H9 (cell line): ENCODE measurements at regions not wholly inside any gene's neighbourhood (a gene's known extent, or its start where the extent isn't known, plus 50 kb on each side); places are given as distances from the start of the nearest gene placed in this dataset.

ENCODE experiments used
- DNase-seq: peaks from one replicate; pipeline ENCODE4 v3.0.0-alpha.2; 2017
- H2AFZ ChIP-seq: one replicate; pipeline ENCODE4 v1.6.1; 2013; ENCODE audit warnings: mild to moderate bottlenecking, low read length, control low read depth, moderate library complexity
- H2AK5ac ChIP-seq: 2 replicates; pipeline ENCODE4 v1.6.1; 2013; ENCODE audit warnings: low read length, control low read depth, mixed read lengths; ENCODE audit not compliant: insufficient read length
- H2BK120ac ChIP-seq: one replicate; pipeline ENCODE4 v1.6.1; 2013; ENCODE audit warnings: low read depth, mild to moderate bottlenecking, low read length, control low read depth, inconsistent platforms; ENCODE audit not compliant: poor library complexity, severe bottlenecking
- H2BK12ac ChIP-seq: 2 replicates; pipeline ENCODE4 v1.6.1; 2013; ENCODE audit warnings: low read length, control low read depth, mixed read lengths, low read depth; ENCODE audit not compliant: insufficient read length
- H2BK15ac ChIP-seq: 2 replicates; pipeline ENCODE4 v1.6.1; 2013; ENCODE audit warnings: low read depth, low read length, control low read depth
- H2BK20ac ChIP-seq: one replicate; pipeline ENCODE4 v1.6.1; 2013; ENCODE audit warnings: low read depth, mild to moderate bottlenecking, low read length, control low read depth, inconsistent platforms; ENCODE audit not compliant: poor library complexity, severe bottlenecking
- H2BK5ac ChIP-seq: 2 replicates; pipeline ENCODE4 v1.6.1; 2013; ENCODE audit warnings: low read length, control low read depth, mixed read lengths; ENCODE audit not compliant: insufficient read length
- H3K14ac ChIP-seq: 2 replicates; pipeline ENCODE4 v1.6.1; 2013; ENCODE audit warnings: low read length, control low read depth; ENCODE audit not compliant: insufficient read depth
- H3K18ac ChIP-seq: 2 replicates; pipeline ENCODE4 v1.6.1; 2013; ENCODE audit warnings: low read depth, mild to moderate bottlenecking, mixed read lengths, low read length, control low read depth; ENCODE audit not compliant: insufficient read length
- H3K23ac ChIP-seq: 2 replicates; pipeline ENCODE4 v1.6.1; 2013; ENCODE audit warnings: low read length, control low read depth, mixed read lengths, low read depth; ENCODE audit not compliant: insufficient read length
- H3K23me2 ChIP-seq: 2 replicates; pipeline ENCODE4 v1.6.1; 2013; ENCODE audit warnings: low read depth, mild to moderate bottlenecking, mixed read lengths, low read length, control low read depth; ENCODE audit not compliant: insufficient read length, poor library complexity, severe bottlenecking
- H3K27ac ChIP-seq: 2 replicates; pipeline ENCODE4 v1.5.1; 2013; ENCODE audit warnings: low read length, control low read depth, mixed read lengths, low read depth; ENCODE audit not compliant: insufficient read length
- H3K27me3 ChIP-seq: 2 replicates; pipeline ENCODE4 v1.6.1; 2013; ENCODE audit warnings: low read length, control low read depth, inconsistent platforms; ENCODE audit not compliant: insufficient read depth
- H3K4ac ChIP-seq: 2 replicates; pipeline ENCODE4 v1.6.1; 2013; ENCODE audit warnings: low read depth, mild to moderate bottlenecking, control low read depth, inconsistent platforms, low read length, moderate library complexity
- H3K4me1 ChIP-seq: 2 replicates; pipeline ENCODE4 v1.6.1; 2013; ENCODE audit warnings: low read length, control low read depth, inconsistent platforms; ENCODE audit not compliant: insufficient read depth
- H3K4me2 ChIP-seq: 2 replicates; pipeline ENCODE4 v1.6.1; 2013; ENCODE audit warnings: low read length, control low read depth, mixed read lengths; ENCODE audit not compliant: insufficient read length, insufficient read depth
- H3K56ac ChIP-seq: 2 replicates; pipeline ENCODE4 v1.6.1; 2013; ENCODE audit warnings: low read depth, mild to moderate bottlenecking, mixed read lengths, low read length, control low read depth; ENCODE audit not compliant: insufficient read length
- H3K79me1 ChIP-seq: 2 replicates; pipeline ENCODE4 v1.6.1; 2013; ENCODE audit warnings: low read depth, mild to moderate bottlenecking, moderate library complexity, low read length, control low read depth, inconsistent platforms; ENCODE audit not compliant: insufficient read depth, poor library complexity, severe bottlenecking
- H3K79me2 ChIP-seq: 2 replicates; pipeline ENCODE4 v1.6.1; 2013; ENCODE audit warnings: low read length, control low read depth, inconsistent platforms; ENCODE audit not compliant: insufficient read depth
- H3K9ac ChIP-seq: 2 replicates; pipeline ENCODE4 v1.6.1; 2013; ENCODE audit warnings: low read length, control low read depth, mixed read lengths; ENCODE audit not compliant: insufficient read length; ENCODE audit errors: extremely low read depth
- H3K9me3 ChIP-seq: one replicate; pipeline ENCODE4 v1.6.1; 2013; ENCODE audit warnings: low read depth, low read length, inconsistent platforms; ENCODE audit not compliant: control insufficient read depth
- H3T11ph ChIP-seq: one replicate; pipeline ENCODE4 v1.6.1; 2013; ENCODE audit warnings: mild to moderate bottlenecking, low read length, control low read depth, inconsistent platforms
- H4K20me1 ChIP-seq: one replicate; pipeline ENCODE4 v1.6.1; 2013; ENCODE audit not compliant: control insufficient read depth, insufficient read length, insufficient read depth
- H4K5ac ChIP-seq: 2 replicates; pipeline ENCODE4 v1.6.1; 2013; ENCODE audit warnings: low read depth, mild to moderate bottlenecking, mixed read lengths, low read length, control low read depth; ENCODE audit not compliant: insufficient read length
- H4K8ac ChIP-seq: replicated peaks from 2 replicates; pipeline ENCODE4 v1.6.1; 2013; ENCODE audit warnings: low read length, control low read depth, mixed read lengths, low read depth; ENCODE audit not compliant: insufficient read length
- H4K91ac ChIP-seq: 2 replicates; pipeline ENCODE4 v1.6.1; 2013; ENCODE audit warnings: low read depth, mild to moderate bottlenecking, moderate library complexity, mixed read lengths, low read length, control low read depth; ENCODE audit not compliant: insufficient read length
- H3K27ac Mint-ChIP-seq, 3 experiments: 2 replicates in 2 of 3; 3 replicates in 1 of 3; pipeline ENCODE4 v1.8.0; 2020 to 2021; ENCODE audit warnings: mixed read lengths in 3 of 3, mild to moderate bottlenecking in 1 of 3, moderate library complexity in 1 of 3
- H3K27me3 Mint-ChIP-seq: 2 replicates; pipeline ENCODE4 v1.8.0; 2021; ENCODE audit warnings: low read depth, mild to moderate bottlenecking, moderate library complexity, mixed read lengths
- H3K36me3 Mint-ChIP-seq, 3 experiments: 2 replicates in 2 of 3; 3 replicates in 1 of 3; pipeline ENCODE4 v1.8.0; 2020 to 2021; ENCODE audit warnings: low read depth in 3 of 3, mixed read lengths in 3 of 3; ENCODE audit not compliant: insufficient read depth in 1 of 3
- H3K4me1 Mint-ChIP-seq, 2 experiments: 2 replicates each; pipeline ENCODE4 v1.8.0; 2020; ENCODE audit warnings: mixed read lengths in 2 of 2
- H3K4me3 Mint-ChIP-seq, 2 experiments: 2 replicates in 1 of 2; 3 replicates in 1 of 2; pipeline ENCODE4 v1.8.0; 2020 to 2021; ENCODE audit warnings: mild to moderate bottlenecking in 2 of 2, mixed read lengths in 2 of 2, moderate library complexity in 1 of 2
- H3K9me3 Mint-ChIP-seq, 2 experiments: 2 replicates in 1 of 2; 3 replicates in 1 of 2; pipeline ENCODE4 v1.8.0; 2020; ENCODE audit warnings: mild to moderate bottlenecking in 2 of 2, mixed read lengths in 2 of 2, moderate library complexity in 1 of 2
- TF ChIP-seq, protein P1 (sequence below): fragments of 200-600 bp; sonication (generic); conservative IDR thresholded peaks from 3 replicates; pipeline ENCODE4 v1.8.0; 2021; ENCODE audit warnings: antibody characterized with exemption, mild to moderate bottlenecking

- no peaks in the 10 kb centered on the region for H3K79me1 ChIP-seq
- TF ChIP-seq, protein P1, sequence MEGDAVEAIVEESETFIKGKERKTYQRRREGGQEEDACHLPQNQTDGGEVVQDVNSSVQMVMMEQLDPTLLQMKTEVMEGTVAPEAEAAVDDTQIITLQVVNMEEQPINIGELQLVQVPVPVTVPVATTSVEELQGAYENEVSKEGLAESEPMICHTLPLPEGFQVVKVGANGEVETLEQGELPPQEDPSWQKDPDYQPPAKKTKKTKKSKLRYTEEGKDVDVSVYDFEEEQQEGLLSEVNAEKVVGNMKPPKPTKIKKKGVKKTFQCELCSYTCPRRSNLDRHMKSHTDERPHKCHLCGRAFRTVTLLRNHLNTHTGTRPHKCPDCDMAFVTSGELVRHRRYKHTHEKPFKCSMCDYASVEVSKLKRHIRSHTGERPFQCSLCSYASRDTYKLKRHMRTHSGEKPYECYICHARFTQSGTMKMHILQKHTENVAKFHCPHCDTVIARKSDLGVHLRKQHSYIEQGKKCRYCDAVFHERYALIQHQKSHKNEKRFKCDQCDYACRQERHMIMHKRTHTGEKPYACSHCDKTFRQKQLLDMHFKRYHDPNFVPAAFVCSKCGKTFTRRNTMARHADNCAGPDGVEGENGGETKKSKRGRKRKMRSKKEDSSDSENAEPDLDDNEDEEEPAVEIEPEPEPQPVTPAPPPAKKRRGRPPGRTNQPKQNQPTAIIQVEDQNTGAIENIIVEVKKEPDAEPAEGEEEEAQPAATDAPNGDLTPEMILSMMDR = no peak
- no peak overlapping the region for H2BK5ac ChIP-seq
- no peak overlapping the region for H4K5ac ChIP-seq
- no peak overlapping the region for H3K23ac ChIP-seq
- Mint-ChIP-seq H3K27ac (no peak overlapping the region), H3K27me3 (no peaks in the 10 kb centered on the region), H3K4me3 (no peak overlapping the region), H3K4me1 (peaks cover 0 to 3% of the 10 kb centered on the region in 2 experiments; a peak in 1 of 4 replicates), H3K9me3 (no peaks in the 10 kb centered on the region), H3K36me3 (no peaks in the 10 kb centered on the region; a peak in 1 of 7 replicates)
- no peaks in the 10 kb centered on the region for H4K20me1 ChIP-seq
- H2BK12ac ChIP-seq = no peak overlapping the region
- no peak overlapping the region for H3K14ac ChIP-seq
- no peak overlapping the region for H3K27ac ChIP-seq
- H3K79me2 ChIP-seq = no peaks in the 10 kb centered on the region
- H3T11ph ChIP-seq = no peak overlapping the region
- H3K4me2 ChIP-seq = no peak overlapping the region
- no peak overlapping the region for H3K56ac ChIP-seq
- no peak for DNase-seq
- no peaks in the 10 kb centered on the region for H3K23me2 ChIP-seq
- H3K9me3 ChIP-seq = no peaks in the 10 kb centered on the region
- H3K9ac ChIP-seq = no peak overlapping the region
- H3K18ac ChIP-seq = no peak overlapping the region
- H2BK15ac ChIP-seq = no peak overlapping the region
- H2BK20ac ChIP-seq = no peak overlapping the region
- no peak overlapping the region for H4K91ac ChIP-seq
- no peaks in the 10 kb centered on the region for H3K4me1 ChIP-seq
- no peaks in the 10 kb centered on the region for H3K27me3 ChIP-seq
- H3K4ac ChIP-seq = no peak overlapping the region
- H2BK120ac ChIP-seq = no peak overlapping the region
- no peak overlapping the region for H2AK5ac ChIP-seq
- H4K8ac ChIP-seq = no peak overlapping the region
- H2AFZ ChIP-seq = no peak overlapping the region
Measured at GRCh38 chr4:124862261-124862660, 149.7 kb upstream of the ANKRD50 start.
